Right atrium auricular region (tissue), 2 donors: ENCODE measurements at regions not wholly inside any gene's neighbourhood (a gene's known extent, or its start where the extent isn't known, plus 50 kb on each side); places are given as distances from the start of the nearest gene placed in this dataset.

ENCODE experiments used
- DNase-seq: peaks from one replicate; pipeline ENCODE4 v3.0.0-alpha.2; 2019; ENCODE audit warnings: low spot score
- H3K27ac ChIP-seq, 2 donors: fragments of 200-600 bp; sonication (generic); 1 replicate in 1 of 2; 2 replicates in 1 of 2; pipeline ENCODE4 v1.5.1; 2016 to 2019
- H3K27me3 ChIP-seq, 2 donors: fragments of 200-600 bp; sonication (generic); one replicate each; pipeline versions ENCODE4 v1.5.1 to v1.6.0; 2017 to 2019
- H3K36me3 ChIP-seq: fragments of 200-600 bp; sonication (generic); one replicate; pipeline ENCODE4 v1.5.1; 2016
- H3K4me1 ChIP-seq, 2 donors: fragments of 200-600 bp; sonication (generic); one replicate each; pipeline versions ENCODE4 v1.5.1 to v1.6.0; 2017 to 2019
- H3K4me3 ChIP-seq, 2 donors: fragments of 200-600 bp; sonication (generic); 1 replicate in 1 of 2; 2 replicates in 1 of 2; pipeline ENCODE4 v1.5.1; 2017 to 2019; ENCODE audit warnings: mild to moderate bottlenecking in 1 of 2, moderate library complexity in 1 of 2
- H3K9me3 ChIP-seq, 2 donors: fragments of 200-600 bp; sonication (generic); one replicate each; pipeline ENCODE4 v1.5.1; 2019
- CTCF ChIP-seq, 2 donors: fragments of 200-600 bp; sonication (generic); IDR thresholded peaks; one replicate each; pipeline ENCODE4 v1.5.1; 2019; ENCODE audit warnings: antibody characterized with exemption in 2 of 2

DNA sequence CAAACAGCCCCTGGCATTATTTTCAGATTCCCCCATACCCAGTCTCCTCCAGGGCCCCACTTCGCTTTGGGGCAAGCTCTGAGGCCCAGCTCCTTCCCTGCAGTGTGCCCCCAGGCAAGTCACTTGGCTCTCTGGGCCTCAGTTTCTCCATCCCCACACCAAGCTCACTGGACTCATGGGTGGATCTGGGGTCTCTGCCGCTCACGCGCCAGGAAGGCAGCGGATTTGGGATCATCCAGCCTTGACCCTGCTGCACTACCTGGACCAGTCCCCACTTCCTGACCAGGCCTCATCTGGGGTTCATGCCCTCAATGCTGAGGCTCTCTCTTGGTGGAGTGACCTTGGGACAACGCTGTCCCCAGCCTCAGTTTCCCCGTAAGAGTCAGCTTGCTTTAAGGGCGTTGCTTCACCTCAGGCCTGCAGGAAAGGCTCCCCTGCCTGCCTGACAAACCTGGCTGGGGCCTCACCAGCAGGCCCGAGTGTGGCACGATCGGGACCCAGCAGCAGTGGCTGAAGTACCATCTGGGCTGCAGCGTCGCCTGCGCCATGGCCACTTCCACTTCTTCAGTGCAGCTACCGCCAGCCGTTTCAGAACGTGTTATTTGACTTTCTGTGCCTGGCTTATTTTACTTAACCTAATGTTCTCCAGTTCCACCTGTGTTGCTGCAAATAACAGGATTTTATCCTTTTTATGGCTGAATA, 519.6 kb upstream of the SEMA6A start:
- no peak for TF ChIP-seq CTCF (IDR thresholded peaks at IDR 0.05)
- Histone ChIP-seq H3K27me3 (no peaks in the 10 kb centered on the region), H3K4me1 (no peaks in the 10 kb centered on the region), H3K4me3 (no peak overlapping the region), H3K36me3 (no peaks in the 10 kb centered on the region), H3K27ac (no peak overlapping the region), H3K9me3 (no peaks in the 10 kb centered on the region)
- no peak for DNase-seq

- no peaks in the 10 kb centered on the region for H3K4me1 ChIP-seq
- no peak for DNase-seq
- TF ChIP-seq CTCF (IDR thresholded peaks at IDR 0.05) = no peak
- H3K36me3 ChIP-seq = no peaks in the 10 kb centered on the region
- H3K27ac ChIP-seq = no peak overlapping the region
- no peak overlapping the region for H3K4me3 ChIP-seq
- H3K9me3 ChIP-seq = no peaks in the 10 kb centered on the region
- H3K27me3 ChIP-seq = no peaks in the 10 kb centered on the region
Measured at GRCh38 chr5:117093653-117094052, 519.0 kb upstream of the SEMA6A start.

DNA sequence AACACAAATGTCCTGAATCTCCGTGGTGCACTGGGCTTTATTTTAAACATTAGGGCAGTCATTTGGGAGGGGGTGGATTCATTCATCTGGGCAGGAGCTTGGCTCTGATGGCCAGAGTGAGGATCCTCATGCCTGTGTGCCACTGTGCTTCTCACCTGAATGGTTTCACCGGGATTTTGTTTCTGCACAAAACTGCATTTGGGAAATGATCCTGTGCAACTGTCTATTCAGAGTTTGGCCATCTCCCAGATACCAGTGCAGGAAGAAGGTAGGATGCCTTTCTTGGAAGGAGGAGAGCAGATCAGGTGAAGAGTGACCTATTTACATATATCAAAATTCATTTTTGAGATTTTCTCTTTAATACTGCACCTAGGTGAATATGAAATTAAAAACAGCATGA, 514.4 kb upstream of the SEMA6A start:
- no peaks in the 10 kb centered on the region for H3K4me1 ChIP-seq
- DNase-seq = no peak
- H3K36me3 ChIP-seq = no peaks in the 10 kb centered on the region
- no peak overlapping the region for H3K4me3 ChIP-seq
- TF ChIP-seq CTCF (IDR thresholded peaks at IDR 0.05) = no peak
- H3K27ac ChIP-seq = no peak overlapping the region
- no peaks in the 10 kb centered on the region for H3K9me3 ChIP-seq
- H3K27me3 ChIP-seq = no peaks in the 10 kb centered on the region

DNA sequence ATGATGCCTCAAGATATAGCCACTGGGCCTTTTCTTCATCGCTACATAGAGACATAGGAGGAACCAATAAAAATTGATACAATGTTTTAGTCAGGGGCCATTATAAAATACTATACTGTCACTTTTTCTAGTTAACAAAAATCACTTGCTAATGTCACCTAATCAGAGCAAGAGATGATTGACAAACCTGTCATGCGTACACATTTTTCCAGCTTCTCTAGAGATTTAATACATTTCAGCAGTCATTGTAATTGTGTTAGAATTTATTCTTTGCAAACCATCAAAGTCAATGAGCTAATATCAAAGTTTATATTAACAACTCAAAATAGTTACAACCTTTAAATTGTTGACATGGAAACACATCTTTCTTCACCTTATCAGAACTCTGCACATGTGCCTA, 513.6 kb upstream of the SEMA6A start:
- no peak for TF ChIP-seq CTCF (IDR thresholded peaks at IDR 0.05)
- Histone ChIP-seq H3K36me3 (no peaks in the 10 kb centered on the region), H3K4me3 (no peak overlapping the region), H3K27me3 (no peaks in the 10 kb centered on the region), H3K27ac (no peak overlapping the region), H3K4me1 (no peaks in the 10 kb centered on the region), H3K9me3 (no peaks in the 10 kb centered on the region)
- no peak for DNase-seq

DNA sequence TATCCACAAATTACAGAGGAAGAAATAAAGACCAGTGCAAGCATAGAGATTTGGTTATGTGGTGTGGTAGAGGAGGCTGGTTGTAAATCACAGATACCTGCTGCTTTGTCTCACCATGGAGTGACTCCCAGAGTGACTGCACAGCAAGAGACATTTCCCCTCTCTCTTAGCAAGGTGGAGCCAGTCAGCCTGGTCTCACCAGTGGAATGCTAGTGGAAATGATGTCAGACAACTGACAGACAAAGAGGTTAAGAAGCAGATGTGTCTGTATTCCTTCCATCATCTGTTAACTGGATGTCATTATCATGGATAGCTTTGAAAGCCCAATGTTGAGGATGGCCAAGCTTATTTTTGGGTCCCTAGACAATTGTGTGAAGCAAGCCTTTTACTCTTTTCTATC, 509.4 kb upstream of the SEMA6A start:
- no peaks in the 10 kb centered on the region for H3K27me3 ChIP-seq
- no peak overlapping the region for H3K27ac ChIP-seq
- no peak for DNase-seq
- H3K4me1 ChIP-seq = no peaks in the 10 kb centered on the region
- H3K36me3 ChIP-seq = no peaks in the 10 kb centered on the region
- no peak overlapping the region for H3K4me3 ChIP-seq
- H3K9me3 ChIP-seq = no peaks in the 10 kb centered on the region
- TF ChIP-seq CTCF (IDR thresholded peaks at IDR 0.05) = no peak

DNA sequence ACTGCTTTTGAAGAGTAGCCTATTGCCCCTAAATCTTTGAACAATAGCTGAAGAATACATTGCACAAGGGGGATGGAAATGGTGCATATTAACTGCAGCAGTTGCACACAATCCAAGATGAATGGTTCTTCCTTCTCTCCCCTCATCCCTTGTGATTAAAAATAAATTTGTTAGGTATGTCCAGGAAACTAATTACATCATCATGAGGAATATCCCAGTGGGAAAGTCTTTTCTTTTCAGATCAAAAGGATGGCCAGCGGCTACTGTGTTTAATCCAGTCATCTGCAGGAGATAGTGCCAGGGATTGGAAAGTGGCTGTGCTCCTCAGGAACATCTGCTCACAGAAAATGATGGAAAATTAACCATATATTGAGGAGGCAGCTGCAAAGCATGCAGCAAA, 508.4 kb upstream of the SEMA6A start:
- Histone ChIP-seq H3K4me1 (no peaks in the 10 kb centered on the region), H3K36me3 (no peaks in the 10 kb centered on the region), H3K9me3 (no peaks in the 10 kb centered on the region), H3K4me3 (no peak overlapping the region), H3K27me3 (no peaks in the 10 kb centered on the region), H3K27ac (no peak overlapping the region)
- no peak for DNase-seq
- TF ChIP-seq CTCF (IDR thresholded peaks at IDR 0.05) = no peak
